Neural cell (in vitro differentiated cells): ENCODE measurements at regions not wholly inside any gene's neighbourhood (a gene's known extent, or its start where the extent isn't known, plus 50 kb on each side); places are given as distances from the start of the nearest gene placed in this dataset.

Experiments
- H2AFZ ChIP-seq: fragments of 200-600, 300-800 bp; sonication (generic), shearing (Covaris generic); 2 replicates; pipeline ENCODE4 v1.6.0; 2014; ENCODE audit warnings: low read depth, mild to moderate bottlenecking, antibody characterized with exemption, low read length, moderate library complexity
- H3F3A ChIP-seq: fragments of 200-600 bp; shearing (Covaris generic); 2 replicates; pipeline ENCODE4 v1.6.1; 2016; ENCODE audit warnings: mild to moderate bottlenecking, moderate library complexity, mixed read lengths, antibody characterized with exemption, low read length; ENCODE audit not compliant: insufficient read depth, poor library complexity, severe bottlenecking
- H3K27ac ChIP-seq: fragments of 200-600, 300-800 bp; sonication (generic), shearing (Covaris generic); 2 replicates; pipeline ENCODE4 v1.5.1; 2014; ENCODE audit warnings: mild to moderate bottlenecking, low read length, moderate library complexity
- H3K27me3 ChIP-seq: fragments of 300-800, 200-600 bp; sonication (generic), shearing (Covaris generic); 2 replicates; pipeline ENCODE4 v1.6.0; 2014; ENCODE audit warnings: mild to moderate bottlenecking, low read depth, low read length, moderate library complexity; ENCODE audit not compliant: insufficient read depth
- H3K36me3 ChIP-seq: fragments of 300-800, 200-600 bp; sonication (generic), shearing (Covaris generic); 2 replicates; pipeline ENCODE4 v1.5.1; 2014; ENCODE audit warnings: mild to moderate bottlenecking, antibody characterized with exemption, low read length, moderate library complexity; ENCODE audit not compliant: insufficient read depth
- H3K4me2 ChIP-seq: fragments of 300-800, 200-600 bp; sonication (generic), shearing (Covaris generic); 2 replicates; pipeline ENCODE4 v1.6.0; 2014; ENCODE audit warnings: mild to moderate bottlenecking, low read length
- H3K4me3 ChIP-seq: fragments of 300-800, 200-600 bp; sonication (generic), shearing (Covaris generic); 2 replicates; pipeline ENCODE4 v1.5.1; 2014; ENCODE audit warnings: mild to moderate bottlenecking, low read length, moderate library complexity
- H3K79me2 ChIP-seq: fragments of 200-600 bp; shearing (Covaris generic); replicated peaks from 2 replicates; pipeline ENCODE4 v1.6.0; 2014; ENCODE audit warnings: mild to moderate bottlenecking, low read length, moderate library complexity; ENCODE audit not compliant: insufficient read depth
- H3K9ac ChIP-seq: fragments of 300-800, 200-600 bp; sonication (generic), shearing (Covaris generic); 2 replicates; pipeline ENCODE4 v1.6.1; 2016; ENCODE audit warnings: mild to moderate bottlenecking, low read length, mixed read lengths
- H3K9me2 ChIP-seq: fragments of 200-600 bp; shearing (Covaris generic); 2 replicates; pipeline ENCODE4 v1.6.1; 2016; ENCODE audit warnings: mild to moderate bottlenecking, low read length, mixed read lengths; ENCODE audit not compliant: insufficient read depth
- H3K9me3 ChIP-seq: fragments of 200-600, 300-800 bp; sonication (generic), shearing (Covaris generic); 2 replicates; pipeline ENCODE4 v1.6.1; 2016; ENCODE audit warnings: mild to moderate bottlenecking, mixed run types, low read length, moderate library complexity, mixed read lengths
- H4K20me1 ChIP-seq: fragments of 200-600 bp; shearing (Covaris generic); 2 replicates; pipeline ENCODE4 v1.6.1; 2016; ENCODE audit warnings: mild to moderate bottlenecking, mixed run types; ENCODE audit not compliant: insufficient read depth
- CTCF ChIP-seq: fragments of 450-650 bp; IDR thresholded peaks from 2 replicates; pipeline ENCODE4 v1.5.1; 2014; ENCODE audit warnings: antibody characterized with exemption, mild to moderate bottlenecking, moderate library complexity; ENCODE audit not compliant: poor library complexity, severe bottlenecking
- EP300 ChIP-seq: fragments of 450-650 bp; conservative IDR thresholded peaks from 2 replicates; pipeline ENCODE4 v1.6.1; 2014; ENCODE audit warnings: antibody characterized with exemption, mild to moderate bottlenecking, moderate library complexity; ENCODE audit not compliant: poor library complexity, severe bottlenecking
- EZH2 ChIP-seq: fragments of 200-600, 300-800 bp; shearing (Covaris generic), sonication (generic); IDR thresholded peaks from 2 replicates; pipeline ENCODE4 v1.6.1; 2014; ENCODE audit warnings: antibody characterized with exemption, low read length, borderline replicate concordance, mild to moderate bottlenecking; ENCODE audit not compliant: insufficient read depth, poor library complexity, severe bottlenecking
- MXI1 ChIP-seq: fragments of 450-650 bp; conservative IDR thresholded peaks from 2 replicates; pipeline ENCODE4 v1.6.1; 2014; ENCODE audit warnings: antibody characterized with exemption, mild to moderate bottlenecking; ENCODE audit not compliant: poor library complexity, severe bottlenecking
- POLR2AphosphoS5 ChIP-seq: IDR thresholded peaks from 2 replicates; pipeline ENCODE4 v1.6.1; 2012
- RAD21 ChIP-seq: fragments of 450-650 bp; conservative IDR thresholded peaks from 2 replicates; pipeline ENCODE4 v1.6.1; 2014; ENCODE audit warnings: antibody characterized with exemption, mild to moderate bottlenecking, moderate library complexity
- REST ChIP-seq: IDR thresholded peaks from 2 replicates; pipeline ENCODE4 v1.6.1; 2012; ENCODE audit warnings: borderline replicate concordance
- SMC3 ChIP-seq: fragments of 450-650 bp; conservative IDR thresholded peaks from 2 replicates; pipeline ENCODE4 v1.6.1; 2014; ENCODE audit warnings: antibody characterized with exemption, mild to moderate bottlenecking, moderate library complexity; ENCODE audit not compliant: poor library complexity
- TAF1 ChIP-seq: IDR thresholded peaks from 2 replicates; pipeline ENCODE4 v1.6.1; 2012; ENCODE audit warnings: low read depth

DNA sequence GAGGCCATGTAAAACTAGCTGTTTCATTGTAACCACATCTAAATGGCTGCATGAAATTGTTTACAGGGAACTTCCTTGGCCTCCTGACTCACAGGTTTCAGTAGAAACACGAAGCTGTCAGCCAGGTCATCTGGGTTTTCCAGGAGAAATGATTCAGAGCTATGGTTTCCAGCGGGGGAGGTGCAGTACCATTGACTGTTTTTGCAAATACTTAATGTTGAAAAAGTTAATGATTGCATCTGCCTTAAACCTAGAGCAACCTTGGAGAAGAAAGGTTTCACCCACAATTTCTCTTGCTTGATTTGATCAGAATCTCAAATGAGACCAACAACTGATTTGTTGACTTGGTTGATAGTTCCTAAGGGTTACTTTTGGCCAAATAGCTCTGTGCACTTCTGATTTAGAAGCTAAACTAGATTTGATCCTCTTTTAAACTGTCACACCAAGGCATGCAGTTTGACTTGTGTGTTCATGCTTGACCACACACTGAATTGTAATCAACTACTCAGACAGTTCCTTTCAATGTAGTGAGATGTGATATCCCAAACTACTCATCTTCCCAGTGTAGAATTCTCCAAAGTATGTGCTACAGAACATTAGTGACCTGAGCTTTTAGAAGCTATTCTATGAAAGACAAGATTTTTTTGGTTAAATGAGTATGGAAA lies 193.5 kb upstream of the CHST9 start:
- H3K79me2 ChIP-seq = no peaks in the 10 kb centered on the region
- H2AFZ ChIP-seq = no peak overlapping the region
- no peaks in the 10 kb centered on the region for H3K9me2 ChIP-seq
- H3K27me3 ChIP-seq = no peaks in the 10 kb centered on the region
- TF ChIP-seq MXI1 (no peak), TAF1 (no peak), CTCF (no peak), EP300 (no peak), SMC3 (no peak), EZH2 (no peak), REST (no peak), RAD21 (no peak), POLR2AphosphoS5 (no peak)
- H3F3A ChIP-seq = no peaks in the 10 kb centered on the region
- no peak overlapping the region for H3K27ac ChIP-seq
- no peak overlapping the region for H3K4me3 ChIP-seq
- H3K4me2 ChIP-seq = no peak overlapping the region
- H4K20me1 ChIP-seq = no peaks in the 10 kb centered on the region
- H3K36me3 ChIP-seq = no peaks in the 10 kb centered on the region
- H3K9ac ChIP-seq = no peak overlapping the region
- H3K9me3 ChIP-seq = no peaks in the 10 kb centered on the region

- H4K20me1 ChIP-seq = no peaks in the 10 kb centered on the region
- no peak overlapping the region for H3K9ac ChIP-seq
- no peaks in the 10 kb centered on the region for H3K79me2 ChIP-seq
- no peak overlapping the region for H2AFZ ChIP-seq
- no peak overlapping the region for H3K27ac ChIP-seq
- H3F3A ChIP-seq = no peaks in the 10 kb centered on the region
- H3K27me3 ChIP-seq = no peaks in the 10 kb centered on the region
- H3K36me3 ChIP-seq = no peaks in the 10 kb centered on the region
- no peak for TF ChIP-seq EZH2
- TF ChIP-seq REST = no peak
- TF ChIP-seq MXI1 = no peak
- TF ChIP-seq POLR2AphosphoS5 = no peak
- TF ChIP-seq CTCF = no peak
- TF ChIP-seq TAF1 = no peak
- TF ChIP-seq EP300 = no peak
- no peak for TF ChIP-seq RAD21
- TF ChIP-seq SMC3 = no peak
- H3K9me3 ChIP-seq = no peaks in the 10 kb centered on the region
- H3K9me2 ChIP-seq = no peaks in the 10 kb centered on the region
- H3K4me2 ChIP-seq = no peak overlapping the region
- H3K4me3 ChIP-seq = no peak overlapping the region
Measured at GRCh38 chr18:27377251-27377650, 192.1 kb upstream of the CHST9 start.
